ENCODE measurements at regions not wholly inside any gene's neighbourhood (a gene's known extent, or its start where the extent isn't known, plus 50 kb on each side); places are given as distances from the start of the nearest gene placed in this dataset.

- in situ Hi-C loops (cut with HindIII; ENCODE audit: low pct_unique_long_range_greater_than_20kb, low sequenced_read_pairs) = no loop called here
- Histone ChIP-seq H3K9me3 (ENCODE audit: control insufficient read depth, insufficient read depth, low read depth, low read length) (no peaks in the 10 kb centered on the region), H3K27me3 (ENCODE audit: control insufficient read depth, insufficient read depth, low read length) (no peaks in the 10 kb centered on the region), H3K27ac (ENCODE audit: low read length) (no peak overlapping the region), H3K4me3 (ENCODE audit: low read depth in 2 of 2, low read length in 2 of 2) (no peak overlapping the region), H3K36me3 (ENCODE audit: control insufficient read depth, insufficient read depth, low read length) (no peaks in the 10 kb centered on the region), H3K4me1 (ENCODE audit: control insufficient read depth, insufficient read depth, low read length) (no peaks in the 10 kb centered on the region)
- DNase-seq (ENCODE audit: low read depth, low spot score) (no peak), ATAC-seq (no peak)
- BruUV-seq (replicated peaks) = no TSS peak
- CTCF ChIA-PET = no interaction called here
- POLR2A ChIA-PET = no interaction called here
- no peak for TF ChIP-seq SIN3A (IDR thresholded peaks at IDR 0.05; ENCODE audit: borderline replicate concordance, insufficient read depth, low read depth, low read length)
- no peak for TF ChIP-seq CTCF (IDR thresholded peaks at IDR 0.05)
- no peak for TF ChIP-seq POLR2AphosphoS5 (IDR thresholded peaks at IDR 0.05; ENCODE audit: low read depth, low read length)
- intact Hi-C loops (cut with micrococcal nuclease; ENCODE audit: unreplicated experiment) = no loop called here
Observed at GRCh38 chr14:84767434-84767833, 762.5 kb upstream of the FLRT2 start.

- BruUV-seq (replicated peaks) = no TSS peak
- in situ Hi-C loops (cut with HindIII; ENCODE audit: low pct_unique_long_range_greater_than_20kb, low sequenced_read_pairs) = no loop called here
- Histone ChIP-seq H3K4me1 (ENCODE audit: control insufficient read depth, insufficient read depth, low read length) (no peaks in the 10 kb centered on the region), H3K9me3 (ENCODE audit: control insufficient read depth, insufficient read depth, low read depth, low read length) (no peaks in the 10 kb centered on the region), H3K27ac (ENCODE audit: low read length) (no peak overlapping the region), H3K36me3 (ENCODE audit: control insufficient read depth, insufficient read depth, low read length) (no peaks in the 10 kb centered on the region), H3K27me3 (ENCODE audit: control insufficient read depth, insufficient read depth, low read length) (no peaks in the 10 kb centered on the region), H3K4me3 (ENCODE audit: low read depth in 2 of 2, low read length in 2 of 2) (no peak overlapping the region)
- DNase-seq (ENCODE audit: low read depth, low spot score) (no peak), ATAC-seq (no peak)
- intact Hi-C loops (cut with micrococcal nuclease; ENCODE audit: unreplicated experiment) = no loop called here
- ChIA-PET POLR2A (no interaction called here), CTCF (no interaction called here)
- TF ChIP-seq REST (IDR thresholded peaks at IDR 0.05; ENCODE audit: insufficient read depth in 1 of 2, low read depth in 2 of 2, low read length in 1 of 2) (no peak), SIN3A (IDR thresholded peaks at IDR 0.05; ENCODE audit: borderline replicate concordance, insufficient read depth, low read depth, low read length) (no peak), TCF7L2 (IDR thresholded peaks at IDR 0.05; ENCODE audit: low read depth, low read length) (no peak), CTCF (IDR thresholded peaks at IDR 0.05) (no peak), POLR2AphosphoS5 (IDR thresholded peaks at IDR 0.05; ENCODE audit: low read depth, low read length) (no peak)
Observed at GRCh38 chr14:84770030-84770429, 759.9 kb upstream of the FLRT2 start.

- TF ChIP-seq SIN3A (IDR thresholded peaks at IDR 0.05; ENCODE audit: borderline replicate concordance, insufficient read depth, low read depth, low read length) = no peak
- TF ChIP-seq TCF7L2 (IDR thresholded peaks at IDR 0.05; ENCODE audit: low read depth, low read length) = no peak
- no peak for TF ChIP-seq POLR2AphosphoS5 (IDR thresholded peaks at IDR 0.05; ENCODE audit: low read depth, low read length)
- no peak for TF ChIP-seq CTCF (IDR thresholded peaks at IDR 0.05)
- TF ChIP-seq REST (IDR thresholded peaks at IDR 0.05; ENCODE audit: insufficient read depth in 1 of 2, low read depth in 2 of 2, low read length in 1 of 2) = no peak
- DNase-seq (ENCODE audit: low read depth, low spot score) (no peak), ATAC-seq (no peak)
- no peaks in the 10 kb centered on the region for H3K9me3 ChIP-seq (ENCODE audit: control insufficient read depth, insufficient read depth, low read depth, low read length)
- no TSS peak for BruUV-seq (replicated peaks)
- CTCF ChIA-PET = no interaction called here
- intact Hi-C loops (cut with micrococcal nuclease; ENCODE audit: unreplicated experiment) (no loop called here), in situ Hi-C loops (cut with HindIII; ENCODE audit: low pct_unique_long_range_greater_than_20kb, low sequenced_read_pairs) (no loop called here)
- no peak overlapping the region for H3K4me3 ChIP-seq (ENCODE audit: low read depth in 2 of 2, low read length in 2 of 2)
- POLR2A ChIA-PET = no interaction called here
- no peaks in the 10 kb centered on the region for H3K27me3 ChIP-seq (ENCODE audit: control insufficient read depth, insufficient read depth, low read length)
- H3K4me1 ChIP-seq (ENCODE audit: control insufficient read depth, insufficient read depth, low read length) = no peaks in the 10 kb centered on the region
- no peak overlapping the region for H3K27ac ChIP-seq (ENCODE audit: low read length)
- H3K36me3 ChIP-seq (ENCODE audit: control insufficient read depth, insufficient read depth, low read length) = no peaks in the 10 kb centered on the region
Observed at GRCh38 chr14:84777356-84777755, 752.6 kb upstream of the FLRT2 start.
